ENCODE measurements at regions not wholly inside any gene's neighbourhood (a gene's known extent, or its start where the extent isn't known, plus 50 kb on each side); places are given as distances from the start of the nearest gene placed in this dataset.

- TF ChIP-seq CTCF (tag by site-specific recombination; IDR thresholded peaks at IDR 0.05) (no peak), ZNF280D (tag by site-specific recombination; IDR thresholded peaks at IDR 0.05) (no peak), ZNF23 (tag by site-specific recombination; IDR thresholded peaks at IDR 0.05; ENCODE audit: borderline replicate concordance) (no peak), YY1 (tag by site-specific recombination; IDR thresholded peaks at IDR 0.05) (no peak), ZNF560 (tag by site-specific recombination; IDR thresholded peaks at IDR 0.05; ENCODE audit: borderline replicate concordance) (no peak), ZNF114 (tag by site-specific recombination; IDR thresholded peaks at IDR 0.05) (no peak), ZBTB21 (tag by site-specific recombination; IDR thresholded peaks at IDR 0.05) (no peak), ZBTB7A (tag by site-specific recombination; IDR thresholded peaks at IDR 0.05; ENCODE audit: low read depth) (no peak), ZNF274 (IDR thresholded peaks at IDR 0.05; ENCODE audit: low read length) (no peak), ZNF274 (tag by site-specific recombination; IDR thresholded peaks at IDR 0.05; ENCODE audit: borderline replicate concordance) (no peak), ZFP37 (tag by site-specific recombination; IDR thresholded peaks at IDR 0.05) (no peak), ZNF76 (tag by site-specific recombination; IDR thresholded peaks at IDR 0.05; ENCODE audit: borderline replicate concordance, low read depth) (no peak), ZNF138 (tag by site-specific recombination; IDR thresholded peaks at IDR 0.05; ENCODE audit: borderline replicate concordance) (no peak), ZNF518A (tag by site-specific recombination; conservative IDR thresholded peaks at IDR 0.05; ENCODE audit: low read depth) (no peak)
Observed at GRCh38 chr7:73933091-73933490, 72.1 kb downstream of the TMEM270 start.

Data from HEK293 (cell line).